ENCODE measurements at regions not wholly inside any gene's neighbourhood (a gene's known extent, or its start where the extent isn't known, plus 50 kb on each side); places are given as distances from the start of the nearest gene placed in this dataset.

DNA sequence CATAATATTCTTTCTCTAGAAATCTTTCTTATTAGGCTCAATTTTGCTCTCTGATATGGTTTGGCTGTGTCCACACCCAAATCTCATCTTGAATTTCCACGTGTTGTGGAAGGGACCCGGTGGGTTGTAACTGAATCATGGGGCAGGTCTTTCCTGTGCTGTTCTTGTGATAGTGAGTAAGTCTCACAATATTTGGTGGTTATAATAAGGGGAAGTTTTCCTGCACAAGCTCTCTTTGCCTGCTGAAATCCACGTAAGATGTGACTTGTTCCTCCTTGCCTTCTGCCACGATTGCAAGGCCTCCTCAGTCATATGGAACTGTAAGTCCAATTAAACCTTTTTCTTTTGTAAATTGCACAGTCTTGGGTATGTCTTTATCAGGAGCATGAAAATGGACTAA lies 73.8 kb downstream of the CAVIN2 start:
- Histone ChIP-seq H3K79me2 (ENCODE audit: insufficient read depth, low read length) (no peaks in the 10 kb centered on the region), H3K4me1 (ENCODE audit: insufficient read depth, low read length) (no peaks in the 10 kb centered on the region), H4K20me1 (ENCODE audit: insufficient read depth, low read length) (no peaks in the 10 kb centered on the region), H3K36me3 (ENCODE audit: insufficient read depth, low read length) (no peaks in the 10 kb centered on the region), H2AFZ (ENCODE audit: low read depth, low read length) (no peak overlapping the region), H3K9ac (ENCODE audit: low read depth, low read length) (no peak overlapping the region), H3K27me3 (ENCODE audit: insufficient read depth, low read length, poor library complexity) (peaks cover 3% of the 10 kb centered on the region), H3K4me3 (ENCODE audit: low read depth in 1 of 2, low read length in 2 of 2) (no peak overlapping the region), H3K27ac (ENCODE audit: low read length) (no peak overlapping the region), H3K4me2 (ENCODE audit: insufficient read depth, low read length) (no peak overlapping the region), H3K9me3 (ENCODE audit: insufficient read depth, low read length, severe bottlenecking) (no peaks in the 10 kb centered on the region)
- ATAC-seq (ENCODE audit: insufficient read depth, low read depth) (no peak), DNase-seq (no peak)
- TF ChIP-seq EZH2 (IDR thresholded peaks at IDR 0.05; ENCODE audit: borderline replicate concordance, low read depth, low read length, severe bottlenecking): no peak

DNA sequence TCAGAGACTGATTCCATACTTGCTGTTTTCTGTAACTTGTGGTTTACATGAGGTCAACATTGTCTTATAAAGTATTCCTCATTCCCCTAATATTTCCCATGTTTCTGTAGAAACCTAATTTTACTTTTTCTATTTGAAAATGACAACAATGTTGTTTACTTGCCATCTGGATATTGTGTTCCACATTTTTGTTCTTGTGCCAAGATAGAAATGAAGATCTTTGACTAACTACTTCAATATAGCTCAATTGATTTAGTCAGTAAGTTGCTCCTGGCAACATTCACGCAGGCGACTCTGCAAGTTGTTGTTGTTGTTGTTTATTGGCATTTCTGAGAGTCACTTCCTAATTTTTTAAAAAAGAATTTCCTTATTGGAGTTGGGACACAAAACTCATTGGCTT lies 69.5 kb downstream of the CAVIN2 start:
- Histone ChIP-seq H4K20me1 (ENCODE audit: insufficient read depth, low read length) (no peaks in the 10 kb centered on the region), H3K4me2 (ENCODE audit: insufficient read depth, low read length) (no peak overlapping the region), H3K9me3 (ENCODE audit: insufficient read depth, low read length, severe bottlenecking) (no peaks in the 10 kb centered on the region), H3K27ac (ENCODE audit: low read length) (no peak overlapping the region), H3K4me1 (ENCODE audit: insufficient read depth, low read length) (no peaks in the 10 kb centered on the region), H3K9ac (ENCODE audit: low read depth, low read length) (no peak overlapping the region), H3K79me2 (ENCODE audit: insufficient read depth, low read length) (no peaks in the 10 kb centered on the region), H2AFZ (ENCODE audit: low read depth, low read length) (no peak overlapping the region), H3K36me3 (ENCODE audit: insufficient read depth, low read length) (no peaks in the 10 kb centered on the region), H3K4me3 (ENCODE audit: low read depth in 1 of 2, low read length in 2 of 2) (no peak overlapping the region), H3K27me3 (ENCODE audit: insufficient read depth, low read length, poor library complexity) (peaks cover 4% of the 10 kb centered on the region)
- ATAC-seq (ENCODE audit: insufficient read depth, low read depth) (no peak), DNase-seq (no peak)
- TF ChIP-seq, protein P1, sequence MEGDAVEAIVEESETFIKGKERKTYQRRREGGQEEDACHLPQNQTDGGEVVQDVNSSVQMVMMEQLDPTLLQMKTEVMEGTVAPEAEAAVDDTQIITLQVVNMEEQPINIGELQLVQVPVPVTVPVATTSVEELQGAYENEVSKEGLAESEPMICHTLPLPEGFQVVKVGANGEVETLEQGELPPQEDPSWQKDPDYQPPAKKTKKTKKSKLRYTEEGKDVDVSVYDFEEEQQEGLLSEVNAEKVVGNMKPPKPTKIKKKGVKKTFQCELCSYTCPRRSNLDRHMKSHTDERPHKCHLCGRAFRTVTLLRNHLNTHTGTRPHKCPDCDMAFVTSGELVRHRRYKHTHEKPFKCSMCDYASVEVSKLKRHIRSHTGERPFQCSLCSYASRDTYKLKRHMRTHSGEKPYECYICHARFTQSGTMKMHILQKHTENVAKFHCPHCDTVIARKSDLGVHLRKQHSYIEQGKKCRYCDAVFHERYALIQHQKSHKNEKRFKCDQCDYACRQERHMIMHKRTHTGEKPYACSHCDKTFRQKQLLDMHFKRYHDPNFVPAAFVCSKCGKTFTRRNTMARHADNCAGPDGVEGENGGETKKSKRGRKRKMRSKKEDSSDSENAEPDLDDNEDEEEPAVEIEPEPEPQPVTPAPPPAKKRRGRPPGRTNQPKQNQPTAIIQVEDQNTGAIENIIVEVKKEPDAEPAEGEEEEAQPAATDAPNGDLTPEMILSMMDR (IDR thresholded peaks at IDR 0.05; ENCODE audit: borderline replicate concordance, extremely low read depth, low read length, poor library complexity, severe bottlenecking): no peak
- no peak for TF ChIP-seq EZH2 (IDR thresholded peaks at IDR 0.05; ENCODE audit: borderline replicate concordance, low read depth, low read length, severe bottlenecking)

DNA sequence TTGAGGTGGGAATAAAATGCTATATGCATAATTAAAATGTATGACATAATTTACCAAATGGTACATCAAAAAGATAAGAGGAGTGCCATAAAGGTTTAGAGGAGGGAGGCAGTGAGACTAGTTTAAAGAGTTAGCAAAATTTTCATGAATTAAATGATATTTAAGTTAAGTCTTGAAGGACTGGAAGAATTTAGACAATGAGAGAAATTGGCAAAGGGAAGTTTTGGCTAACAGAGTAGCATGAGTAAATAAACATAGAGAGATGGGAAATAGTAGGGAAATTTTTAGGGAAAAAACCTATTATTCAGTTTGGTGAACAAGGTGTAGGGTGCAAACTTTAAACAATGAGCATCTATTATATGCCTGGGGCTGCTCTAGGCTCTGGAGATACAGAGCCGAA lies 68.8 kb downstream of the CAVIN2 start:
- no peaks in the 10 kb centered on the region for H3K79me2 ChIP-seq (ENCODE audit: insufficient read depth, low read length)
- no peak overlapping the region for H2AFZ ChIP-seq (ENCODE audit: low read depth, low read length)
- no peaks in the 10 kb centered on the region for H3K4me1 ChIP-seq (ENCODE audit: insufficient read depth, low read length)
- DNase-seq: no peak
- peaks cover 4% of the 10 kb centered on the region for H3K27me3 ChIP-seq (ENCODE audit: insufficient read depth, low read length, poor library complexity)
- no peaks in the 10 kb centered on the region for H4K20me1 ChIP-seq (ENCODE audit: insufficient read depth, low read length)
- H3K36me3 ChIP-seq (ENCODE audit: insufficient read depth, low read length): no peaks in the 10 kb centered on the region
- no peak for TF ChIP-seq EZH2 (IDR thresholded peaks at IDR 0.05; ENCODE audit: borderline replicate concordance, low read depth, low read length, severe bottlenecking)
- TF ChIP-seq, protein P1 (IDR thresholded peaks at IDR 0.05; ENCODE audit: borderline replicate concordance, extremely low read depth, low read length, poor library complexity, severe bottlenecking): no peak
- no peaks in the 10 kb centered on the region for H3K9me3 ChIP-seq (ENCODE audit: insufficient read depth, low read length, severe bottlenecking)
- no peak for ATAC-seq (ENCODE audit: insufficient read depth, low read depth)
- H3K27ac ChIP-seq (ENCODE audit: low read length): no peak overlapping the region
- no peak overlapping the region for H3K4me2 ChIP-seq (ENCODE audit: insufficient read depth, low read length)
- no peak overlapping the region for H3K4me3 ChIP-seq (ENCODE audit: low read depth in 1 of 2, low read length in 2 of 2)
- H3K9ac ChIP-seq (ENCODE audit: low read depth, low read length): no peak overlapping the region

DNA sequence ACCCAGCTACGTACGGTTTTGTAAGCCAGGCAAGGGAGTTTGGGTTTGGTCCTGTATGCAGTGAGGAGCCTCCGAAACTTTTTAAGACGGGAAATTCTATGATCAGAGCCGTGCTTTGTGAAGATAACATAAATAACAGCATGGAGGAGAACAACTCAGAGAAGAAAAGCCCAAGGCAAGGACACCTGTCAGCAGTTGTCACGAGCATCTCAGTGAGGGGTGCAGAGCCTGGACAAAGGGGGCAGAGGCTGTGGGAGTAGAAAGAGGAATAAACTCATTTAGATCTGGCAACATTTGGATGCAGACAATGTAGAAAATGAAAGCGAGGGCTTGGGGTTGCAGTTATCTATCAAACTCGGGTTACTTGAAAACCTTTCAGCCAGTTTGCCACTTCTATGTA lies 64.5 kb downstream of the CAVIN2 start:
- TF ChIP-seq EZH2 (IDR thresholded peaks at IDR 0.05; ENCODE audit: borderline replicate concordance, low read depth, low read length, severe bottlenecking): no peak
- TF ChIP-seq, protein P1 (IDR thresholded peaks at IDR 0.05; ENCODE audit: borderline replicate concordance, extremely low read depth, low read length, poor library complexity, severe bottlenecking): no peak
- Histone ChIP-seq H3K27me3 (ENCODE audit: insufficient read depth, low read length, poor library complexity) (peaks cover 7% of the 10 kb centered on the region), H4K20me1 (ENCODE audit: insufficient read depth, low read length) (no peaks in the 10 kb centered on the region), H3K4me2 (ENCODE audit: insufficient read depth, low read length) (no peak overlapping the region), H3K36me3 (ENCODE audit: insufficient read depth, low read length) (no peaks in the 10 kb centered on the region), H2AFZ (ENCODE audit: low read depth, low read length) (no peak overlapping the region), H3K9me3 (ENCODE audit: insufficient read depth, low read length, severe bottlenecking) (no peaks in the 10 kb centered on the region), H3K4me1 (ENCODE audit: insufficient read depth, low read length) (peaks cover 4% of the 10 kb centered on the region; the same call in 1 of the 2 replicates), H3K9ac (ENCODE audit: low read depth, low read length) (no peak overlapping the region), H3K4me3 (ENCODE audit: low read depth in 1 of 2, low read length in 2 of 2) (no peak overlapping the region), H3K27ac (ENCODE audit: low read length) (no peak overlapping the region), H3K79me2 (ENCODE audit: insufficient read depth, low read length) (no peaks in the 10 kb centered on the region)
- ATAC-seq (ENCODE audit: insufficient read depth, low read depth) (no peak), DNase-seq (no peak)

Data from DND-41 (cell line).